Heart left ventricle (tissue), 16 donors: ENCODE measurements at regions not wholly inside any gene's neighbourhood (a gene's known extent, or its start where the extent isn't known, plus 50 kb on each side); places are given as distances from the start of the nearest gene placed in this dataset.

Experiments used
- ATAC-seq, 4 donors: fragments of 200-7000 bp; cut with Tn5 transposase; one replicate each; pipeline ENCODE4 v1.9.1; 2020 to 2022; ENCODE audit warnings: moderate library complexity in 4 of 4, mild to moderate bottlenecking in 3 of 4, moderate number of reproducible peaks in 1 of 4
- DNase-seq, 5 donors: peaks; one replicate each; pipeline ENCODE4 v3.0.0-alpha.2; 2020
- H3K27ac ChIP-seq, 12 donors: fragments of 200-600 bp; sonication (generic) in 4 of 12; one replicate each; pipeline versions ENCODE4 v1.5.0 to v1.8.0; 2016 to 2022; ENCODE audit warnings: mild to moderate bottlenecking in 2 of 12
- H3K27me3 ChIP-seq, 9 donors: fragments of 200-600 bp; sonication (generic) in 2 of 9; one replicate each; pipeline versions ENCODE4 v1.5.1 to v1.8.0; 2016 to 2022; ENCODE audit warnings: mild to moderate bottlenecking in 3 of 9
- H3K36me3 ChIP-seq, 9 donors: fragments of 200-600 bp; sonication (generic) in 2 of 9; one replicate each; pipeline versions ENCODE4 v1.5.0 to v1.8.0; 2018 to 2022; ENCODE audit warnings: mild to moderate bottlenecking in 2 of 9
- H3K4me1 ChIP-seq, 12 donors: fragments of 200-600 bp; sonication (generic) in 4 of 12; one replicate each; pipeline versions ENCODE4 v1.5.0 to v1.8.0; 2016 to 2022; ENCODE audit warnings: mild to moderate bottlenecking in 3 of 12
- H3K4me3 ChIP-seq, 12 donors: fragments of 200-600 bp; sonication (generic) in 4 of 12; one replicate each; pipeline versions ENCODE4 v1.5.0 to v1.8.0; 2017 to 2022; ENCODE audit warnings: mild to moderate bottlenecking in 9 of 12, moderate library complexity in 4 of 12
- H3K9me3 ChIP-seq, 12 donors: fragments of 200-600 bp; sonication (generic) in 4 of 12; one replicate each; pipeline versions ENCODE4 v1.5.0 to v1.8.0; 2016 to 2022; ENCODE audit warnings: mild to moderate bottlenecking in 1 of 12
- POLR2A ChIP-seq, 2 donors: fragments of 450-650 bp; IDR thresholded peaks; one replicate each; pipeline ENCODE4 v1.6.1; 2017; ENCODE audit warnings: antibody characterized with exemption in 2 of 2, mild to moderate bottlenecking in 2 of 2, moderate library complexity in 2 of 2
- WGBS, 4 donors: extraction: QIAGEN DNeasy Blood & Tissue Kit in 2 of 4; methylation state at CpG; one replicate each; pipeline versions ENCODE4 v1.1.5 to v1.1.7; 2013 to 2018; 5-methylcytosine and 5-hydroxymethylcytosine counted together
- intact Hi-C, 10 donors: fragments of 100-400 bp; cut with DNase I; formaldehyde crosslinking; loops; one replicate each; pipeline versions ENCODE4 v1.11.1 to v1.14.2; 2022
- TF ChIP-seq, protein P1 (sequence below), 12 donors: fragments of 200-600 bp; sonication (generic) in 4 of 12; IDR thresholded peaks; one replicate each; pipeline versions ENCODE4 v1.5.0 to v1.8.0; 2018 to 2022; ENCODE audit warnings: antibody characterized with exemption in 12 of 12, mild to moderate bottlenecking in 5 of 12
- donor health status: ischemic (EF 13 %, LVEDD 7.1; RV severe dilation, severe dysfunction).
- donor health status: healthy with polysubstance abuse.
- donor health status: DM: no; HTN: yes; CAD: no.
- donor health status: DM: no; HTN: no; CAD: no.
- donor health status: ischemic (EF 25% LVEDD 6.9; RV normal size, moderate dysfunction).
- donor health status: ischemic (EF 25% LVEDD 5.7; RV mildly dilated, moderate dysfunction).
- donor health status: healthy.
- donor health status: DM: yes; HTN: yes; CAD: no.
- donor health status: ischemic (EF 35%, LVEDD 5.7; RV mildly dilated, moderate dysfunction).
- donor health status: nonischemic (EF 11% LVEDD 7.7; RV severe dilation, severe dysfunction).
- donor health status: DM: yes; HTN: yes; CAD: no.
- donor health status: PGD.
- donor health status: ischemic (EF 29% LVEDD 5.4; RV normal size, mild dysfunction).
- donor health status: nonischemic (EF 23%, LVEDD 6.1; RV moderate dilation, normal function).

DNA sequence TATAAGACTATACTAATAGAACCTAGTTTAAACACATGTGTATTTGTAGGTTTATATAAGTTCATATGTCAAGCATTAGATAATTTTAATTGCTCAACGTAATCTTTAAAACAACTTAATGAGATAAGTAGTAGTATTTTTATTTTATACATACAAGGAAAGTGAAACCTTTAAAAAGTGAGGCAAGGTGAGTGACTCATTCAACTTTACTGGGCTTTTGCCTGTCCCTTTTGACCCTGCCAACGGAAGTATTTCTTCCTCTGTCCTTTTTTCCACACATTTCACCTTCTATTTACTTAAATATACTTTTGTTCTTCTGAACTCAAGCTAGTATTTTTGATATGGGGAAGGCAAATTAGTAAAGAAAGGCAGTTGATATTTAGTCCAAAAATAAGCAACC lies 78.5 kb downstream of the KBTBD8 start:
- DNase-seq: no peak
- Histone ChIP-seq H3K27me3 (peaks cover 0 to 2% (median 0%) of the 10 kb centered on the region in 9 donors), H3K4me1 (no peaks in the 10 kb centered on the region), H3K36me3 (no peaks in the 10 kb centered on the region), H3K9me3 (peaks cover 0 to 4% (median 0%) of the 10 kb centered on the region in 12 donors), H3K27ac (no peak overlapping the region), H3K4me3 (no peak overlapping the region)
- intact Hi-C loops: no loop called here
- no peak for ATAC-seq
- 52 to 68% (median 63%) methylated on average over 2 of the region's 2 CpGs for WGBS, 4 donors
- TF ChIP-seq POLR2A (IDR thresholded peaks at IDR 0.05): no peak
- TF ChIP-seq, protein P1, sequence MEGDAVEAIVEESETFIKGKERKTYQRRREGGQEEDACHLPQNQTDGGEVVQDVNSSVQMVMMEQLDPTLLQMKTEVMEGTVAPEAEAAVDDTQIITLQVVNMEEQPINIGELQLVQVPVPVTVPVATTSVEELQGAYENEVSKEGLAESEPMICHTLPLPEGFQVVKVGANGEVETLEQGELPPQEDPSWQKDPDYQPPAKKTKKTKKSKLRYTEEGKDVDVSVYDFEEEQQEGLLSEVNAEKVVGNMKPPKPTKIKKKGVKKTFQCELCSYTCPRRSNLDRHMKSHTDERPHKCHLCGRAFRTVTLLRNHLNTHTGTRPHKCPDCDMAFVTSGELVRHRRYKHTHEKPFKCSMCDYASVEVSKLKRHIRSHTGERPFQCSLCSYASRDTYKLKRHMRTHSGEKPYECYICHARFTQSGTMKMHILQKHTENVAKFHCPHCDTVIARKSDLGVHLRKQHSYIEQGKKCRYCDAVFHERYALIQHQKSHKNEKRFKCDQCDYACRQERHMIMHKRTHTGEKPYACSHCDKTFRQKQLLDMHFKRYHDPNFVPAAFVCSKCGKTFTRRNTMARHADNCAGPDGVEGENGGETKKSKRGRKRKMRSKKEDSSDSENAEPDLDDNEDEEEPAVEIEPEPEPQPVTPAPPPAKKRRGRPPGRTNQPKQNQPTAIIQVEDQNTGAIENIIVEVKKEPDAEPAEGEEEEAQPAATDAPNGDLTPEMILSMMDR (IDR thresholded peaks at IDR 0.05): no peak

DNA sequence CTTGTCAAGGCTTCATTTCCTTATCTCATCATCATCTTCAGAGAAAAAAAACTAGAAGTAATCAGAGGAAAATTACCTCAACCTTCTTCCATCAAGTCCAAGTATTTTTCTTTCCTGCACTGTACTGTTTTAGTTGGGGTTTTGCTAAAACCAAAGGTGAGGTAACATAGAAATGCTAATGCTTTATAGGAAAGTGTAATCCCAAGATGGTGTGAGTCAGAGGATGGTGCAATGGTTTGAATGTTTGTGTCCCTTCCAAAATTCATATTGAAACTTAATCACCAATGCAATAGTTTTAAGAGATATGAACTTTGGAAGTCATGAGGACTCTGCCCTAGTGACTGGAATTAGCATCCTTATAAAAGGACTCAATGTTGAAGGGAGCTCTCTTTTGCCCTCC lies 79.5 kb downstream of the KBTBD8 start:
- no peak for ATAC-seq
- H3K27me3 ChIP-seq: peaks cover 0 to 2% (median 0%) of the 10 kb centered on the region in 9 donors
- H3K9me3 ChIP-seq: peaks cover 0 to 2% (median 0%) of the 10 kb centered on the region in 12 donors
- no peak for TF ChIP-seq POLR2A (IDR thresholded peaks at IDR 0.05)
- TF ChIP-seq, protein P1 (IDR thresholded peaks at IDR 0.05): no peak
- H3K4me1 ChIP-seq: no peaks in the 10 kb centered on the region
- no peak for DNase-seq
- H3K36me3 ChIP-seq: no peaks in the 10 kb centered on the region
- H3K4me3 ChIP-seq: no peak overlapping the region
- intact Hi-C loops: no loop called here
- no peak overlapping the region for H3K27ac ChIP-seq

DNA sequence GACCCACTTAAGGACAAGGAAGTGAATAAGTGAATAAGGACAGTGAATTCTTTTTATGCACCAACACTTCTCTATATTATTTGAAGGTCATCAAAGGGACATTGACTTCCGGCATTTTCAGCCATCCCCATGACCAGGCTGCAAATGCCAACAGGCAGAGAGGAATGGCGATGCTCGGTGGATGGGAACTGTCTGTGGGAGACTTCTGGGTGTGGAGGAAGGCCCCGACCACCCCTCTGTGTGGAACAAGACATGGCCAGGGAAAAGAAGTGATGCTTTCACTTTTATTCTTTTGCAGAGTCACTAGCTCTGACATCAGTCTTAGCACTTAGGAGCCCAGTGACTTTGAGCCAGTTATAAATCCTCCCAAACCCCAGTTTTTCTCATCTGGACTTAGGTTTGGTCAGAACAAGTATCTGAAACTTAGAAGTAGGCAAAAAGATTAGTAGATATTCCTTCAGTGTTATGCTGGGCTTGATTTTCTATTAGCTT lies 84.5 kb downstream of the KBTBD8 start:
- ATAC-seq: no peak
- intact Hi-C loops: no loop called here
- Histone ChIP-seq H3K4me1 (peaks cover 0 to 4% (median 0%) of the 10 kb centered on the region in 12 donors), H3K9me3 (peaks cover 0 to 10% (median 1%) of the 10 kb centered on the region in 12 donors), H3K4me3 (no peak overlapping the region), H3K27ac (no peak overlapping the region), H3K27me3 (peaks cover 0 to 2% (median 0%) of the 10 kb centered on the region in 9 donors), H3K36me3 (no peaks in the 10 kb centered on the region)
- 89 to 95% (median 90%) methylated on average over 4 of the region's 4 CpGs for WGBS, 4 donors
- TF ChIP-seq POLR2A (IDR thresholded peaks at IDR 0.05): no peak
- TF ChIP-seq, protein P1 (IDR thresholded peaks at IDR 0.05): no peak
- DNase-seq: no peak

DNA sequence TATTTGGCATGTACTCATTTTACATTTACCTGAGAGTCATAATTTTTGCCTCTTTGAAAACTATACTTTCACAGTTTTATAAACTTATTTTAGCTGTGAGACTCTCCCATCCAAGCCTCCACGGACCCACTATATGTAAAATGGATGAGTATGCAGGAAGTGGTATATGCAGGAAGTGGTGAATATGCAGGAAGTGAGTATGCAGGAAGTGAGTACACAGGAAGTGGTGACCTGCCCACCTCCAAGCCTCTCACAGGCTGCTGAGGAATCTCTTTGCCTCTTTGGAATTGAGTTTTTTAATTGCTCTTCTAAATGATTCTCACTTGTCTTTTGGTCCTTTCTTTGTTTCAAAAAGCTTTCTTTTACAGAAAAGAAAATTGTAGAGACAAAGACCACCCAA lies 85.2 kb downstream of the KBTBD8 start:
- TF ChIP-seq POLR2A (IDR thresholded peaks at IDR 0.05): no peak
- TF ChIP-seq, protein P1 (IDR thresholded peaks at IDR 0.05): no peak
- Histone ChIP-seq H3K4me3 (no peak overlapping the region), H3K27ac (no peak overlapping the region), H3K27me3 (peaks cover 0 to 2% (median 0%) of the 10 kb centered on the region in 9 donors), H3K36me3 (no peaks in the 10 kb centered on the region), H3K4me1 (peaks cover 0 to 4% (median 0%) of the 10 kb centered on the region in 12 donors), H3K9me3 (peaks cover 0 to 15% (median 1%) of the 10 kb centered on the region in 12 donors)
- no peak for DNase-seq
- no peak for ATAC-seq
- intact Hi-C loops: no loop called here
- 29 to 50% (median 41%) methylated on average over 1 of the region's 1 CpG for WGBS, 4 donors
